Mammary epithelial cell (primary cell): ENCODE measurements at regions not wholly inside any gene's neighbourhood (a gene's known extent, or its start where the extent isn't known, plus 50 kb on each side); places are given as distances from the start of the nearest gene placed in this dataset.

Experiments
- EZH2 ChIP-seq: IDR thresholded peaks from 2 replicates; pipeline ENCODE4 v1.6.1; 2012; ENCODE audit warnings: low read length, inconsistent platforms, borderline replicate concordance
- TF ChIP-seq, protein P1 (sequence below), 2 donors: IDR thresholded peaks in 1 of 2; conservative IDR thresholded peaks in 1 of 2; 2 replicates each; pipeline ENCODE4 v1.5.1; 2011 to 2012; ENCODE audit warnings: inconsistent platforms in 2 of 2, low read length in 2 of 2, mild to moderate bottlenecking in 2 of 2, control low read depth in 1 of 2, low read depth in 1 of 2; ENCODE audit not compliant: insufficient read depth in 1 of 2; ENCODE audit errors: extremely low read depth in 1 of 2

DNA sequence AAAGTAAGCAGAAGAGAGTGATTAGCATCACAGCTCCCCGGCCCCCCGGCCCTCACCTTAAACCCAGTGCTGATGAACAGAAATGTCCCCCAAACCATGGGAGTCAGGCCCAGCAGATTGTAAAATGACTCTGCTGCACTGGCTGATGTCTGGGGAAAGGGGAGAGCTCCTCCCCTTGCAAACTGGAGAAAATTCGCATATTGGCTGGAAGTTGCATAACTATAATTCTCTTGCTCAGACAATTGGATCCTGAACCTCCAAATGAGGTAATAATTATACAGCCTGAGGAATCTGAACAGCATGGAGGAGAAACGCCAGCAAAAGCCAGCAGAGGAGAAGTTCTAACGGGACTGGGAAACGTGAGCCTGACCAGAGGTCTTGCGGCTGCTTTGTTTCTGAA is 109.7 kb downstream of the C16orf95 start:
- TF ChIP-seq, protein P1, sequence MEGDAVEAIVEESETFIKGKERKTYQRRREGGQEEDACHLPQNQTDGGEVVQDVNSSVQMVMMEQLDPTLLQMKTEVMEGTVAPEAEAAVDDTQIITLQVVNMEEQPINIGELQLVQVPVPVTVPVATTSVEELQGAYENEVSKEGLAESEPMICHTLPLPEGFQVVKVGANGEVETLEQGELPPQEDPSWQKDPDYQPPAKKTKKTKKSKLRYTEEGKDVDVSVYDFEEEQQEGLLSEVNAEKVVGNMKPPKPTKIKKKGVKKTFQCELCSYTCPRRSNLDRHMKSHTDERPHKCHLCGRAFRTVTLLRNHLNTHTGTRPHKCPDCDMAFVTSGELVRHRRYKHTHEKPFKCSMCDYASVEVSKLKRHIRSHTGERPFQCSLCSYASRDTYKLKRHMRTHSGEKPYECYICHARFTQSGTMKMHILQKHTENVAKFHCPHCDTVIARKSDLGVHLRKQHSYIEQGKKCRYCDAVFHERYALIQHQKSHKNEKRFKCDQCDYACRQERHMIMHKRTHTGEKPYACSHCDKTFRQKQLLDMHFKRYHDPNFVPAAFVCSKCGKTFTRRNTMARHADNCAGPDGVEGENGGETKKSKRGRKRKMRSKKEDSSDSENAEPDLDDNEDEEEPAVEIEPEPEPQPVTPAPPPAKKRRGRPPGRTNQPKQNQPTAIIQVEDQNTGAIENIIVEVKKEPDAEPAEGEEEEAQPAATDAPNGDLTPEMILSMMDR (conservative IDR thresholded peaks at IDR 0.05 in 1 of 2, IDR thresholded peaks at IDR 0.05 in 1 of 2; ENCODE audit: extremely low read depth in 1 of 2, insufficient read depth in 1 of 2, low read depth in 1 of 2, low read length in 2 of 2), result no peak
- no peak for TF ChIP-seq EZH2
